Kidney (tissue), 13 donors: ENCODE measurements at regions not wholly inside any gene's neighbourhood (a gene's known extent, or its start where the extent isn't known, plus 50 kb on each side); places are given as distances from the start of the nearest gene placed in this dataset.

ENCODE experiments used
- DNase-seq, 5 donors: peaks; one replicate each; pipeline ENCODE4 v3.0.0-alpha.2; 2013 to 2020
- FAIRE-seq: peaks from 2 replicates; lab custom pipeline; 2012; peaks lifted over from hg19 to GRCh38; lab: Jason Lieb, UNC
- H3K27ac ChIP-seq, 2 donors: one replicate each; pipeline ENCODE4 v1.7.0; 2013; ENCODE audit warnings: low read depth in 2 of 2, low read length in 2 of 2, inconsistent platforms in 1 of 2
- H3K27me3 ChIP-seq: one replicate; pipeline ENCODE4 v1.7.1; 2013; ENCODE audit warnings: low read length, inconsistent platforms; ENCODE audit not compliant: control insufficient read depth, insufficient read depth
- H3K36me3 ChIP-seq, 3 donors: one replicate each; pipeline versions ENCODE4 v1.7.0 to v1.7.1; 2013; ENCODE audit warnings: low read length in 3 of 3, control low read depth in 1 of 3, inconsistent platforms in 1 of 3; ENCODE audit not compliant: insufficient read depth in 3 of 3, control insufficient read depth in 2 of 3
- H3K4me1 ChIP-seq, 3 donors: one replicate each; pipeline versions ENCODE4 v1.7.0 to v1.7.1; 2013; ENCODE audit warnings: low read length in 3 of 3, inconsistent platforms in 1 of 3, low read depth in 1 of 3; ENCODE audit not compliant: control insufficient read depth in 2 of 3, insufficient read depth in 2 of 3
- H3K4me3 ChIP-seq, 3 donors: one replicate each; pipeline versions ENCODE4 v1.7.0 to v1.8.1; 2013; ENCODE audit warnings: low read length in 3 of 3, control low read depth in 1 of 3, inconsistent platforms in 1 of 3
- H3K9ac ChIP-seq, 3 donors: one replicate each; pipeline versions ENCODE4 v1.7.0 to v1.7.1; 2013; ENCODE audit warnings: low read length in 3 of 3, control low read depth in 1 of 3, inconsistent platforms in 1 of 3
- H3K9me3 ChIP-seq, 3 donors: one replicate each; pipeline versions ENCODE4 v1.7.0 to v1.7.1; 2013; ENCODE audit warnings: low read length in 3 of 3, control low read depth in 1 of 3, inconsistent platforms in 1 of 3; ENCODE audit not compliant: control insufficient read depth in 2 of 3, insufficient read depth in 1 of 3
- CTCF ChIP-seq: IDR thresholded peaks from 3 replicates; pipeline ENCODE4 v1.5.1; 2012; ENCODE audit warnings: mild to moderate bottlenecking, moderate library complexity, borderline replicate concordance; ENCODE audit not compliant: insufficient read depth; ENCODE audit errors: extremely low read depth
- intact Hi-C: fragments of 100-400 bp; cut with DNase I; formaldehyde crosslinking; loops from one replicate; pipeline ENCODE4 v1.11.1; 2022
- donor health status: control.
- donor health status: control.
- donor health status: control.
- donor health status: control.
- donor health status: control.
- donor health status: DM: yes; HTN: yes; CAD: no.
- donor health status: Normal renal cell carcinoma (clear cell type).

- Histone ChIP-seq H3K27me3 (peaks cover 7% of the 10 kb centered on the region), H3K27ac (no peak overlapping the region), H3K9me3 (no peaks in the 10 kb centered on the region), H3K36me3 (no peaks in the 10 kb centered on the region), H3K4me3 (no peak overlapping the region), H3K9ac (no peak overlapping the region), H3K4me1 (no peaks in the 10 kb centered on the region)
- intact Hi-C loops, result no loop called here
- DNase-seq (no peak), FAIRE-seq (no peak)
- no peak for TF ChIP-seq CTCF
These were observed 167.5 kb upstream of the ZC3H12A start for GRCh38 chr1:37306871-37307270.

- Histone ChIP-seq H3K27ac (no peak overlapping the region), H3K4me3 (no peak overlapping the region), H3K9ac (no peak overlapping the region), H3K4me1 (no peaks in the 10 kb centered on the region), H3K36me3 (no peaks in the 10 kb centered on the region), H3K9me3 (no peaks in the 10 kb centered on the region), H3K27me3 (peaks cover 7% of the 10 kb centered on the region)
- DNase-seq (peak in 3 of 5 donors; percentile 8 to 22 (median 12)), FAIRE-seq (no peak)
- intact Hi-C loops, result no loop called here
- peak; percentile 11 for TF ChIP-seq CTCF
These were observed 166.1 kb upstream of the ZC3H12A start for GRCh38 chr1:37308031-37308960.

GRCh38 chr1:37309574-37309973 is 164.8 kb upstream of the ZC3H12A start:
- no peak overlapping the region for H3K9ac ChIP-seq
- no peaks in the 10 kb centered on the region for H3K4me1 ChIP-seq
- intact Hi-C loops, result no loop called here
- DNase-seq (peak in 1 of 5 donors; percentile 12), FAIRE-seq (no peak)
- H3K36me3 ChIP-seq, result no peaks in the 10 kb centered on the region
- no peak overlapping the region for H3K27ac ChIP-seq
- no peak for TF ChIP-seq CTCF
- H3K4me3 ChIP-seq, result no peak overlapping the region
- no peaks in the 10 kb centered on the region for H3K9me3 ChIP-seq
- H3K27me3 ChIP-seq, result peaks cover 13% of the 10 kb centered on the region
